MM.1S (cell line): ENCODE measurements at regions not wholly inside any gene's neighbourhood (a gene's known extent, or its start where the extent isn't known, plus 50 kb on each side); places are given as distances from the start of the nearest gene placed in this dataset.

Source experiments
- EZH2 ChIP-seq: fragments of 300-600 bp; sonication (generic); optimal IDR thresholded peaks from 2 replicates; pipeline ENCODE3; 2017; ENCODE audit warnings: low read depth, mild to moderate bottlenecking, antibody characterized with exemption, low read length, mixed read lengths
- EZH2phosphoT487 ChIP-seq: fragments of 300-600 bp; sonication (generic); IDR thresholded peaks from 2 replicates; pipeline ENCODE4 v1.6.1; 2018; ENCODE audit warnings: antibody characterized with exemption, low read length
- TF ChIP-seq, protein P1 (sequence below): fragments of 300-600 bp; sonication (generic); IDR thresholded peaks from 2 replicates; pipeline ENCODE4 v1.5.1; 2016; ENCODE audit warnings: antibody characterized with exemption, low read length, mixed read lengths

DNA sequence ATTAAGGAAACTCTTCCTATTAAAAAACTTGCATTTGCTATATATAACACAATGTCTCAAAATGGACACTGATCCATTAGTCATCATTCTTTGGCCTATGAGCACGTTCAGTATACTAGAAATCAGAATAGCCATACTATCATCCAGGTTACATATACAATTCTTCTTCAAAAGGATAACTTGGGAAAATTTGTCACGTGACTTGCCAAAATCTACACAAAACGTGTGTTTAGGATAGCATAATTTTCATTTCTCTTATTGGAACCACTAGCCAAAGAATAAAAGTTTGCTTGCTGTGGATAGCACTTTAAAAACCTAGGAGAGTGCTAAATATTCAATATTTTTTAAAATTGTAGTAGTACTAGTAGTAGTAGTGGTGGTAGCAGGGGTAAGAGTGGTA lies 714.3 kb upstream of the FOXG1 start:
- TF ChIP-seq, protein P1, sequence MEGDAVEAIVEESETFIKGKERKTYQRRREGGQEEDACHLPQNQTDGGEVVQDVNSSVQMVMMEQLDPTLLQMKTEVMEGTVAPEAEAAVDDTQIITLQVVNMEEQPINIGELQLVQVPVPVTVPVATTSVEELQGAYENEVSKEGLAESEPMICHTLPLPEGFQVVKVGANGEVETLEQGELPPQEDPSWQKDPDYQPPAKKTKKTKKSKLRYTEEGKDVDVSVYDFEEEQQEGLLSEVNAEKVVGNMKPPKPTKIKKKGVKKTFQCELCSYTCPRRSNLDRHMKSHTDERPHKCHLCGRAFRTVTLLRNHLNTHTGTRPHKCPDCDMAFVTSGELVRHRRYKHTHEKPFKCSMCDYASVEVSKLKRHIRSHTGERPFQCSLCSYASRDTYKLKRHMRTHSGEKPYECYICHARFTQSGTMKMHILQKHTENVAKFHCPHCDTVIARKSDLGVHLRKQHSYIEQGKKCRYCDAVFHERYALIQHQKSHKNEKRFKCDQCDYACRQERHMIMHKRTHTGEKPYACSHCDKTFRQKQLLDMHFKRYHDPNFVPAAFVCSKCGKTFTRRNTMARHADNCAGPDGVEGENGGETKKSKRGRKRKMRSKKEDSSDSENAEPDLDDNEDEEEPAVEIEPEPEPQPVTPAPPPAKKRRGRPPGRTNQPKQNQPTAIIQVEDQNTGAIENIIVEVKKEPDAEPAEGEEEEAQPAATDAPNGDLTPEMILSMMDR, result no peak
- no peak for TF ChIP-seq EZH2
- no peak for TF ChIP-seq EZH2phosphoT487
